IMR-90 (cell line): ENCODE measurements at regions not wholly inside any gene's neighbourhood (a gene's known extent, or its start where the extent isn't known, plus 50 kb on each side); places are given as distances from the start of the nearest gene placed in this dataset.

Experiments
- MAFK ChIP-seq: IDR thresholded peaks from 2 replicates; pipeline ENCODE4 v1.6.1; 2012; ENCODE audit warnings: low read depth, low read length, improper control_type of control experiment
- NFE2L2 ChIP-seq: fragments of 150-350 bp; IDR thresholded peaks from 2 replicates; pipeline ENCODE4 v1.6.1; 2016; ENCODE audit warnings: low read depth, mild to moderate bottlenecking, low read length
- POLR2A ChIP-seq: IDR thresholded peaks from 2 replicates; pipeline ENCODE4 v1.6.1; 2012; ENCODE audit warnings: mild to moderate bottlenecking, low read depth, low read length
- RAD21 ChIP-seq: IDR thresholded peaks from 2 replicates; pipeline ENCODE4 v1.6.1; 2012; ENCODE audit warnings: low read length, improper control_type of control experiment
- RCOR1 ChIP-seq: IDR thresholded peaks from 2 replicates; pipeline ENCODE4 v1.6.1; 2012; ENCODE audit warnings: mild to moderate bottlenecking, low read length, improper control_type of control experiment; ENCODE audit not compliant: insufficient replicate concordance
- RFX5 ChIP-seq: IDR thresholded peaks from 2 replicates; pipeline ENCODE4 v1.8.0; 2012; ENCODE audit warnings: low read depth, mild to moderate bottlenecking, low read length, moderate library complexity
- TF ChIP-seq, protein P1 (sequence below): conservative IDR thresholded peaks from 2 replicates; pipeline ENCODE4 v1.5.1; 2012; ENCODE audit warnings: mild to moderate bottlenecking, low read depth, low read length, improper control_type of control experiment

DNA sequence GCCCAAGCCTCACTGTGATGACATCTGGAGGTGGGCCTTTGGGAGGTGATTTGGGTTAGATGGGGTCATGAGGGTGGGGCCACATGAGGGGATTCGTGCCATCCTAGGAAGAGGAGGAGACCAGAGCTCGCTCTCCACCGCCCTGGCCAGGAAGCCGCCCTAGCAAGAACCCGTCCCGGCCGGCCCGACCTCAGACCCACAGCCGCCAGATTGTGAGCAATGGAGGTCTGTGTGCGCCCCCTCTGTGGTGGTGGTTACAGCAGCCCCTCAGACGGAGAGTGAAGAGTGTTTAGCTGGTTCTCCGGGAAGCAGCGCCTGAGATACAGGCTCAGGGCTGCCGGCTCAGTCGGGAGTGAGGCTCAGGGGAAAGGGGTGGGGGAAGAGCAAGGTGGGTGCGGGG is 83.3 kb downstream of the RTP5 start:
- no peak for TF ChIP-seq POLR2A
- TF ChIP-seq, protein P1, sequence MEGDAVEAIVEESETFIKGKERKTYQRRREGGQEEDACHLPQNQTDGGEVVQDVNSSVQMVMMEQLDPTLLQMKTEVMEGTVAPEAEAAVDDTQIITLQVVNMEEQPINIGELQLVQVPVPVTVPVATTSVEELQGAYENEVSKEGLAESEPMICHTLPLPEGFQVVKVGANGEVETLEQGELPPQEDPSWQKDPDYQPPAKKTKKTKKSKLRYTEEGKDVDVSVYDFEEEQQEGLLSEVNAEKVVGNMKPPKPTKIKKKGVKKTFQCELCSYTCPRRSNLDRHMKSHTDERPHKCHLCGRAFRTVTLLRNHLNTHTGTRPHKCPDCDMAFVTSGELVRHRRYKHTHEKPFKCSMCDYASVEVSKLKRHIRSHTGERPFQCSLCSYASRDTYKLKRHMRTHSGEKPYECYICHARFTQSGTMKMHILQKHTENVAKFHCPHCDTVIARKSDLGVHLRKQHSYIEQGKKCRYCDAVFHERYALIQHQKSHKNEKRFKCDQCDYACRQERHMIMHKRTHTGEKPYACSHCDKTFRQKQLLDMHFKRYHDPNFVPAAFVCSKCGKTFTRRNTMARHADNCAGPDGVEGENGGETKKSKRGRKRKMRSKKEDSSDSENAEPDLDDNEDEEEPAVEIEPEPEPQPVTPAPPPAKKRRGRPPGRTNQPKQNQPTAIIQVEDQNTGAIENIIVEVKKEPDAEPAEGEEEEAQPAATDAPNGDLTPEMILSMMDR, result no peak
- TF ChIP-seq RAD21, result no peak
- TF ChIP-seq MAFK, result no peak
- TF ChIP-seq NFE2L2, result no peak
- TF ChIP-seq RFX5, result no peak
- no peak for TF ChIP-seq RCOR1
